Lung (tissue), 11 donors: ENCODE measurements at regions not wholly inside any gene's neighbourhood (a gene's known extent, or its start where the extent isn't known, plus 50 kb on each side); places are given as distances from the start of the nearest gene placed in this dataset.

Source experiments
- ATAC-seq: fragments of 200-7000 bp; cut with Tn5 transposase; one replicate; pipeline ENCODE4 v1.9.1; 2020; ENCODE audit warnings: moderate number of reproducible peaks; ENCODE audit not compliant: insufficient read depth, low FRiP score
- DNase-seq, 3 donors: peaks; one replicate each; pipeline ENCODE4 v3.0.0-alpha.2; 2013 to 2017
- H3K27ac ChIP-seq, 2 donors: one replicate each; pipeline ENCODE4 v1.5.1; 2013; ENCODE audit warnings: mild to moderate bottlenecking in 2 of 2, moderate library complexity in 2 of 2, control low read depth in 1 of 2, inconsistent platforms in 1 of 2, low read depth in 1 of 2, low read length in 1 of 2
- H3K27me3 ChIP-seq, 3 donors: one replicate each; pipeline ENCODE4 v1.5.1; 2013; ENCODE audit warnings: low read length in 2 of 3; ENCODE audit not compliant: control insufficient read depth in 3 of 3, insufficient read depth in 3 of 3
- H3K36me3 ChIP-seq, 4 donors: one replicate each; pipeline ENCODE4 v1.5.1; 2013; ENCODE audit warnings: low read length in 4 of 4, mild to moderate bottlenecking in 1 of 4, moderate library complexity in 1 of 4; ENCODE audit not compliant: control insufficient read depth in 4 of 4, insufficient read depth in 4 of 4
- H3K4me1 ChIP-seq, 5 donors: one replicate each; pipeline ENCODE4 v1.5.1; 2013; ENCODE audit warnings: low read length in 5 of 5, mild to moderate bottlenecking in 2 of 5, moderate library complexity in 1 of 5; ENCODE audit not compliant: control insufficient read depth in 5 of 5, insufficient read depth in 5 of 5
- H3K4me3 ChIP-seq: one replicate; pipeline ENCODE4 v1.5.1; 2013; ENCODE audit warnings: mild to moderate bottlenecking, control low read depth, moderate library complexity
- H3K9ac ChIP-seq, 2 donors: one replicate each; pipeline ENCODE4 v1.5.1; 2013; ENCODE audit warnings: low read length in 2 of 2, control low read depth in 1 of 2; ENCODE audit not compliant: insufficient read depth in 1 of 2
- H3K9me3 ChIP-seq, 4 donors: one replicate each; pipeline ENCODE4 v1.5.1; 2013; ENCODE audit warnings: low read length in 3 of 4, mild to moderate bottlenecking in 1 of 4, moderate library complexity in 1 of 4; ENCODE audit not compliant: control insufficient read depth in 4 of 4, insufficient read depth in 3 of 4
- WGBS, 2 donors: extraction: QIAGEN DNeasy Blood & Tissue Kit; methylation state at CpG; one replicate each; pipeline ENCODE4 v1.1.7; 2013; 5-methylcytosine and 5-hydroxymethylcytosine counted together
- TF ChIP-seq, protein P1 (sequence below): IDR thresholded peaks from 2 replicates; pipeline ENCODE4 v1.5.1; 2012; ENCODE audit warnings: mild to moderate bottlenecking; ENCODE audit errors: control extremely low read depth, extremely low read depth
- donor health status: control.
- donor health status: control.
- donor health status: Bipolar disorder and iron deficiency.
- donor health status: healthy.
- donor health status: DM: yes; HTN: yes; CAD: no.

DNA sequence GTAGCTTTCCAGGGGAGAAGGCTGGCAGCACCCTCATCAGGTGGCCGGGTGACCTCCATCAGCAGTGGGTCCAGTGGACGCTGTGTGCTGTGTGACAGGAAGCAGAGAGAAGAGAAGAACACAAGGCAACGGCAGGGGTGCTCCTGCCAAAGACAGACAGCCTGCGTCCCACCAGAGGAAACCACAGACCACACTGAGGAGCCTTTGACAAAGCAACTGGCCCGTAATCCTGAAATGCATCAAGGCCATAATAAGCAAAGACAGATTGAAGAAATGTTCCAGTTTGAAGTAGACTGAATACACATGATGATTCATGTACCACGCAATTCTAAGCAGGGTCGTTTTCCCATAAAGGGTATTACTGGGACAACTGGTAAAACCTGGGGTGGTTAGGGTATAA is 172.4 kb downstream of the FBXO15 start:
- H3K9ac ChIP-seq, result no peak overlapping the region
- H3K4me1 ChIP-seq, result no peaks in the 10 kb centered on the region
- peaks cover 0 to 4% (median 0%) of the 10 kb centered on the region in 3 donors for H3K27me3 ChIP-seq
- H3K27ac ChIP-seq, result no peak overlapping the region
- H3K9me3 ChIP-seq, result no peaks in the 10 kb centered on the region
- no peak overlapping the region for H3K4me3 ChIP-seq
- TF ChIP-seq, protein P1, sequence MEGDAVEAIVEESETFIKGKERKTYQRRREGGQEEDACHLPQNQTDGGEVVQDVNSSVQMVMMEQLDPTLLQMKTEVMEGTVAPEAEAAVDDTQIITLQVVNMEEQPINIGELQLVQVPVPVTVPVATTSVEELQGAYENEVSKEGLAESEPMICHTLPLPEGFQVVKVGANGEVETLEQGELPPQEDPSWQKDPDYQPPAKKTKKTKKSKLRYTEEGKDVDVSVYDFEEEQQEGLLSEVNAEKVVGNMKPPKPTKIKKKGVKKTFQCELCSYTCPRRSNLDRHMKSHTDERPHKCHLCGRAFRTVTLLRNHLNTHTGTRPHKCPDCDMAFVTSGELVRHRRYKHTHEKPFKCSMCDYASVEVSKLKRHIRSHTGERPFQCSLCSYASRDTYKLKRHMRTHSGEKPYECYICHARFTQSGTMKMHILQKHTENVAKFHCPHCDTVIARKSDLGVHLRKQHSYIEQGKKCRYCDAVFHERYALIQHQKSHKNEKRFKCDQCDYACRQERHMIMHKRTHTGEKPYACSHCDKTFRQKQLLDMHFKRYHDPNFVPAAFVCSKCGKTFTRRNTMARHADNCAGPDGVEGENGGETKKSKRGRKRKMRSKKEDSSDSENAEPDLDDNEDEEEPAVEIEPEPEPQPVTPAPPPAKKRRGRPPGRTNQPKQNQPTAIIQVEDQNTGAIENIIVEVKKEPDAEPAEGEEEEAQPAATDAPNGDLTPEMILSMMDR, result no peak
- DNase-seq (no peak), ATAC-seq (no peak)
- no peaks in the 10 kb centered on the region for H3K36me3 ChIP-seq
- 28 to 55% methylated on average over 7 of the region's 7 CpGs for WGBS, 2 donors

DNA sequence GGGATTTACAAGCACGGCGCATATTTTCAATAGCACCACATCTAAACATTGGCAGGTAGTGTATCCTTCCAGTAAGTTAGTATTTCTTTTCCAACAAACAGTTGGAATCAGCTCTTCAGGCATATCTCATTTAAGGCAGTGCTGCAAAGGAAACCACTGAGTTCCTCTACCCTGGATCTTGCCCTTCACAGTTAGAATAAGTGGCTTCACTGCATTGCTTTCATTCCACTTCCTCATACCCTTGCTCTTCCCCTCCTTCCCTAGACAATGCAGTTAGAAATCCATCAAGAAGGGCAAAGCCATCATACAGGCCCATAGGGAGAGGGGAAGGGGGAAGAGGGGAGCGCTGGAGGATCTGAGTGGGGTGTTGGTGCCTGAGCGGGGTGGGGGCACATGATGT is 173.7 kb downstream of the FBXO15 start:
- 95 to 96% methylated on average over 4 of the region's 4 CpGs for WGBS, 2 donors
- no peaks in the 10 kb centered on the region for H3K4me1 ChIP-seq

DNA sequence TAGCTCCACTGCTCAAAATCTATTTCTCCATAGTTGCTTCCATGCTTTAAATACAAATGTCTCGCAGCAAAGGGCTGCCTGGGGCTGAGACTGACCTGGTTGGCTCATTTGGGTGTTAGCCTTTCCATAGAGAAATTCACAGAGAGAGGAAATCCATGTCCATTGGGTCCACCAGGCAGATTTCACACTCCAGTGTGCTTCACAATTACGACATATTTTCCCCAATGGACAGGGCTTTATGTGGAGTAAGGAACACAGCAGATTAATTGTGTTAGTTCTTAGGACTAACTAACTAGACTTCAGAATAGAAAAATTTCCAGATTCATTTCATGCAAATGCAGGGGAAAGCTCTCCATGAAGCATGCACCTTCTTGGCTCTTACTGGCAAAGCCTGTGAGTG is 180.7 kb downstream of the FBXO15 start:
- Histone ChIP-seq H3K27ac (no peak overlapping the region), H3K9ac (no peak overlapping the region), H3K36me3 (no peaks in the 10 kb centered on the region), H3K27me3 (peaks cover 0 to 4% (median 0%) of the 10 kb centered on the region in 3 donors), H3K4me1 (no peaks in the 10 kb centered on the region), H3K4me3 (no peak overlapping the region), H3K9me3 (peaks cover 0 to 5% (median 0%) of the 10 kb centered on the region in 4 donors)
- DNase-seq, result no peak
- WGBS, 2 donors, result 77% methylated on average over 2 of the region's 2 CpGs
- ATAC-seq, result no peak
- TF ChIP-seq, protein P1, result no peak

More for the DNA sequence above, 173.7 kb downstream of the FBXO15 start:
- Histone ChIP-seq H3K9me3 (no peaks in the 10 kb centered on the region), H3K27ac (no peak overlapping the region), H3K9ac (no peak overlapping the region), H3K36me3 (no peaks in the 10 kb centered on the region), H3K4me3 (no peak overlapping the region), H3K27me3 (peaks cover 0 to 4% (median 0%) of the 10 kb centered on the region in 3 donors)
- no peak for ATAC-seq
- DNase-seq, result no peak
- TF ChIP-seq, protein P1, result no peak

DNA sequence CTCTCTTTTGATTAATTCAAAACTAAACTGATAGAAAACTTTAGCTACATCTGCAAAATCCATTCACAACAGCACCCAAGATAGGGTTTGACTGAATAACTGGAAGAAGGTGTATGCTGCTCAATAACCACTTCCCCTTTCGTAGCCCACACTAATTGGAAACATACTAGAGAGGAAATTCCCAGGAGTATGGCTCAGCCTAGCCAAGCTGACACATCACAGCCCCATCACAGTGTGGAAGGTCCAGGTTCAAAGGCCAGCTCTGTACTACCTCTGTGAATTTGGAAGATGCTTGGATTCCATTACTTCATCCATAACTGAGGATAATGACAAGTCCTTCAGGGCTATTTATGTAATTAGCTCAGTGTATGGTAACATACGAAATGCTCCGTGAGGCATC is 185.4 kb downstream of the FBXO15 start:
- H3K9ac ChIP-seq, result no peak overlapping the region
- H3K27me3 ChIP-seq, result no peaks in the 10 kb centered on the region
- no peaks in the 10 kb centered on the region for H3K4me1 ChIP-seq
- DNase-seq (no peak), ATAC-seq (no peak)
- H3K4me3 ChIP-seq, result no peak overlapping the region
- no peak overlapping the region for H3K27ac ChIP-seq
- TF ChIP-seq, protein P1, result no peak
- H3K9me3 ChIP-seq, result peaks cover 0 to 7% (median 0%) of the 10 kb centered on the region in 4 donors
- WGBS, 2 donors, result 72 to 74% methylated on average over 3 of the region's 3 CpGs
- H3K36me3 ChIP-seq, result no peaks in the 10 kb centered on the region
